GM12864 (cell line): ENCODE measurements at regions not wholly inside any gene's neighbourhood (a gene's known extent, or its start where the extent isn't known, plus 50 kb on each side); places are given as distances from the start of the nearest gene placed in this dataset.

Experiments used
- DNase-seq: peaks from one replicate; pipeline ENCODE4 v3.0.0-alpha.2; 2011; ENCODE audit warnings: low read depth
- H3K4me3 ChIP-seq: 2 replicates; pipeline ENCODE4 v1.5.1; 2011; ENCODE audit warnings: mild to moderate bottlenecking, low read depth, low read length, control low read depth
- TF ChIP-seq, protein P1 (sequence below): IDR thresholded peaks from 2 replicates; pipeline ENCODE4 v1.5.1; 2011; ENCODE audit warnings: low read depth, mild to moderate bottlenecking, moderate library complexity, low read length, control low read depth, inconsistent platforms; ENCODE audit errors: missing control alignments

- no peak for DNase-seq
These were observed 101.3 kb downstream of the TMX1 start for GRCh38 chr14:51341338-51341737.

DNA sequence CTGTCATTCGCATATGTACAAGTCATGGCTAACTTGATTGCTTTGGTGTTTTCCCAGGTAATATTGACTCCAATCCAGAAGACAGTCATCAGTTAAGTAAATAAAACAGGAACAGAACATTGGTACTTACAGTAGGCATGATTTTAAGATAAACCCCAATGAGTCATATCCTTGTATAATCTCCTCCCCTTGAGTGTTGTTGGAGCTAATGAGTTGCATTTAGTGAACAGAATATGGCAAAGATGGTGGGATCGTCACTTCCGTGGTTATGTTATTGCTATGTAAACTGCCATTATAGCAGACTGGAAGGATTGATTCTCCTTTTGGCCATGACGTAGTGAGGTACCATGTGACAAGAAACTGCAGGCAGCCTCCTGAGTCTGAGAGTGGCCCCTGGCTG is 102.2 kb downstream of the TMX1 start:
- no peak for DNase-seq
- TF ChIP-seq, protein P1, sequence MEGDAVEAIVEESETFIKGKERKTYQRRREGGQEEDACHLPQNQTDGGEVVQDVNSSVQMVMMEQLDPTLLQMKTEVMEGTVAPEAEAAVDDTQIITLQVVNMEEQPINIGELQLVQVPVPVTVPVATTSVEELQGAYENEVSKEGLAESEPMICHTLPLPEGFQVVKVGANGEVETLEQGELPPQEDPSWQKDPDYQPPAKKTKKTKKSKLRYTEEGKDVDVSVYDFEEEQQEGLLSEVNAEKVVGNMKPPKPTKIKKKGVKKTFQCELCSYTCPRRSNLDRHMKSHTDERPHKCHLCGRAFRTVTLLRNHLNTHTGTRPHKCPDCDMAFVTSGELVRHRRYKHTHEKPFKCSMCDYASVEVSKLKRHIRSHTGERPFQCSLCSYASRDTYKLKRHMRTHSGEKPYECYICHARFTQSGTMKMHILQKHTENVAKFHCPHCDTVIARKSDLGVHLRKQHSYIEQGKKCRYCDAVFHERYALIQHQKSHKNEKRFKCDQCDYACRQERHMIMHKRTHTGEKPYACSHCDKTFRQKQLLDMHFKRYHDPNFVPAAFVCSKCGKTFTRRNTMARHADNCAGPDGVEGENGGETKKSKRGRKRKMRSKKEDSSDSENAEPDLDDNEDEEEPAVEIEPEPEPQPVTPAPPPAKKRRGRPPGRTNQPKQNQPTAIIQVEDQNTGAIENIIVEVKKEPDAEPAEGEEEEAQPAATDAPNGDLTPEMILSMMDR, result no peak
- no peak overlapping the region for H3K4me3 ChIP-seq

More at GRCh38 chr14:51341338-51341737, 101.3 kb downstream of the TMX1 start:
- no peak overlapping the region for H3K4me3 ChIP-seq
- TF ChIP-seq, protein P1, result no peak

DNA sequence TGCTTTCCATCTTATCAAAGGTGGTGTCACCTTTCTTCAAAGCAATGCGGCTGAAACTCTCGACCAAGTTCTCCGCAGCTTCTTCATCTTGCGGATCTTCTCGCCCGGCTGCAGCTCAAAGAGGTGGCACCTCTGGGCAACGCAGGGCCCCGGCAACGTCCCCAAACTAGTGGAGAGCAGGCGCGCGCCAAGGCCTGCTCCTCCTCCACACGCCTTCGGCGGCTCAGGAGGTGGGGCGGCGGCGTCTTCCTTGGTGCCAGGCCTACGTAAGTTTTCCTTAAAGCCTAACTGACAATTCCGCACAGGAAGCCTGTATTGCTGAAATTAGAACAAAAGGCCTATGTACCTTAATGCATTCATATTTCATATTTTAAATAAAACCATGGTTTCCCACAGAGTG is 112.0 kb downstream of the TMX1 start:
- H3K4me3 ChIP-seq, result no peak overlapping the region
- DNase-seq, result no peak
- TF ChIP-seq, protein P1, result no peak

DNA sequence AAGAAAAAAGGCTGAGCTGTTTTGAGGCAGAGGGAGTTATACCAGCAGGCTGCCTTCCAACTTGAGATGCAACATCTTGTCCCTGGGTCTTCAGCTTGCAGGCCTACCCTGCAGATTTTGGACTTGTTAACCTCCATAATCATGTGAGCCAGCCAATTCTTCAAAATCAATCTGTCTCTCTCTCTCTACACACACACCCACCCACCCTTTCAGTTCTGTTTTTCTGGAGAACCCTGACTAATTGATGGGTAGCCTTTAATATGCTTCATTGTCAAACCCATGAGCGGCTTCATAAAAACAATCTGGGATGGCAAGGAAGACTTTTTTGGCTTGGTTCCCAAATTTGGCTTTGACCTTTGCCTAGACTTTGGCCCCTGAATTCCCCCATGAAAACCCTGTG is 113.9 kb downstream of the TMX1 start:
- TF ChIP-seq, protein P1, result no peak
- DNase-seq, result no peak
- no peak overlapping the region for H3K4me3 ChIP-seq

- DNase-seq, result no peak
- H3K4me3 ChIP-seq, result no peak overlapping the region
- TF ChIP-seq, protein P1, result no peak
These were observed 114.8 kb downstream of the TMX1 start for GRCh38 chr14:51354846-51355245.

DNA sequence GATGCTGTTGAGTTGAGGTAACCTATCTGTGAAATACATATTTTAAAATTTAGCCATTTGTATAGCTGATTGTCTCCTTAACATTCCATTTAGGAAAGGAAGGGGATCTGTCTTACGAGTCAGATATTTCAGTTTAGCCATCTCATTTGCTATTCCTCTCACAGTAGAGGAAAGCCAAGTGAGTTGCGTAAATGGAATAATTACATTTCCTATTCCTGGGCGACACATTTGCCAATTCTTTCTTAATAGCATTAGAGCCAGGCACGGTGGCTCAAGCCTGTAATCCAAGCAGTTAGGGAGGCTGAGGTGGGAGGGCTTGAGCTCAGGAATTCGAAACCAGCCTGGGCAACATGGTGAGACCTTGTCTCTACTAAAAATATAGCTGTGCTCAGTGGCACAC is 116.3 kb downstream of the TMX1 start:
- DNase-seq, result no peak
- TF ChIP-seq, protein P1, result no peak

GRCh38 chr14:51357250-51357649 is 117.2 kb downstream of the TMX1 start:
- no peak overlapping the region for H3K4me3 ChIP-seq
- TF ChIP-seq, protein P1, result no peak
- no peak for DNase-seq

More for the DNA sequence above, 116.3 kb downstream of the TMX1 start:
- H3K4me3 ChIP-seq, result no peak overlapping the region
